NCI-H187 (cell line): ENCODE measurements at regions not wholly inside any gene's neighbourhood (a gene's known extent, or its start where the extent isn't known, plus 50 kb on each side); places are given as distances from the start of the nearest gene placed in this dataset.
"Not testable (repeated sequence)": the region's sequence is repeated elsewhere in the genome, so short reads cannot be mapped to it uniquely, and the experiment has no call there.

Experiments
- DNase-seq, 2 experiments: peaks; one replicate each; lab custom pipeline; 2025; lab: John Stamatoyannopoulos, UW

DNA sequence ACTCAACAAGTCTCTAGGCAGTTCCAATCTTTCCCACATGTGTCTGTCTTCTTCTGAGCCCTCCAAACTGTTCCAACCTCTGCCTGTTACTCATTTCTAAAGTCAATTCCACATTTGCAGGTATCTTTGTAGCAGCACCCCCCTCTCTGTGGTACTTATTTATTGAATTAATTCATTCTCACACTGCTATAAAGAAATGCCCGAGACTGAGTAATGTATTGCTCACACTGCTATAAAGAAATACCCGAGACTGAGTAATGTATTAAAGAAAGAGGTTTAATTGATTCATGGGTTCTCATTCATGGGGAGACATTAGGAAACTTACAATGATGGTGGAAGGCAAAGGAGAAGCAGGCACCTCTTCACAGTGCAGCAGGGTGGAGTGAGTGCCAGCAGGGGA lies 1413.8 kb downstream of the SI start:
- no peak for DNase-seq

- DNase-seq: no peak
Observed at GRCh38 chr3:163657088-163657487, 1421.2 kb downstream of the SI start.

DNA sequence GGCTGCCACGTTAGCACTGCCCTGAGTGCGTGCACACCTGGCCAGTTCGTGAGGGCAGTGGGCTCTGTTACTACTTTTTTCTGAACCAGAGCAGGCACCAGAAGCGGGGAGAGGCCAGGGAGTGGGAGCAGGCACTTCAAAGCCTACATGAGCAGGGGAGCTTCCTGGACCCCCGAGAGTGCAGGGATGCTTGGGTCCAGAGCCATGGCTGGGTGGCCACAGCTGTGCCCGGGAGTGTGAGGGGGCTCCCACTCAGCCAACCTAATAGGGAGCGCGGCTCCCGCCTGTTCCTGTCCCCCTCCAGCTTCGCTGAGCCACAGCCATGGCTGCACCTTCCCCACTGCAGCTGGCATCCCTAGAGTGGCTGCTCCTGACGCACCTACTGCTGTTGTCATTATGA lies 1423.3 kb downstream of the SI start:
- no peak for DNase-seq

DNA sequence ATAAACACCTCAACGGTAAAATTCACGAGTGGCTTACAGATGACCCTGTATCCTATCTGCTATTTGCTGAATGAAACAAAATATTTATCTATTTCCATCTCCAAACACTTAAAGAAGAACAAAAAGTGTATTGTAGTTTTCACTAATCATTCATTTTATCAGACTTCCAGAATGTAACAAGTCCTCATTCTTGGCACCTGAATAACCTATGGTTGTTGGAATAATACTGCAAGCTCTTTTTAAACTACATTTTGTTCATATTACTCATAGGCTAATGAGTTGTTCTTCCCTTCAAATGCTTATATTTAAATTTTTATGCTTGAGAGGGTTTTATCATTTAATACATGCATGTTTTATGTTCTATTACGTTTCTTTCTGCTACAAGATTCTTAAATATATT lies 1434.1 kb downstream of the SI start:
- DNase-seq: no peak

DNA sequence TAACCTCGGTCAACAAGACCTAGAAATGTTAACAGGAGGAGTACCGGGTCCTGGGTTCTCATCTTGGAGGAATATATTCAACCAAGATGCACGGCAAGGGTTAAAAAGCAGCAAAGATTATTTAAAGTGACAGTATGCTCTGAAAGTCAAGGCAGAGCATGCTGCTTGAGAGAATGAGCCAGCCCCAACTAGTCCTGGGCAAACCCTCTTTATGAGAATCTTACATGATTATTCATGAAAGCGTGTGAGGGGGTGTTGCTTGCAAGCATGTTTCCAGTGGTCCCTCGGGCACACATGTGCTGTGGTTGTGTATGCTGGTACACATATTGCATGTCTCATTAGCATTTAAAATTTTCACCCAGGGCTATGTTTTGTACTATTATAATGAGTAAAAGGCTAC lies 1445.6 kb downstream of the SI start:
- DNase-seq: no peak

- no peak for DNase-seq
Observed at GRCh38 chr3:163626753-163627152, 1451.5 kb downstream of the SI start.

- no peak for DNase-seq
Observed at GRCh38 chr3:163622384-163622783, 1455.9 kb downstream of the SI start.

GRCh38 chr3:163614886-163615285 lies 1463.4 kb downstream of the SI start:
- no peak for DNase-seq

DNA sequence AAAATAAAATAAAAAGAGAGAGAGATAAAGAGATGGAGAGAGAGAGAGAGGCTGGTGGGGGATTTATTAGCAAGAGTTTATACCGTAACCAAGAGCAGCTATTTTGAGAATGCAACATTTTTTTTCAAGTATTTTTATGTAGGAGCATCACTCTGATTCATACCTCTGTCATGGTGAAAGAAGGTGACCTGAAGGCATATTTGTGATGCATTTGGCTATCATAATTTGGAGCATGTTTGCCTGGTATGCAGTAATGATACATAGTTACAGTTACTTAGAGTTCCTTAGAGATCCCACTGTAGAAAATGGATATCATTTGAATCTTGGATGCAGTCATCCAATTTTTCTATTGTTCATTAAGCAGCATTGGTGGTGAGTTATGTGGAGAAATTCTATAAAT lies 1472.4 kb downstream of the SI start:
- DNase-seq: no peak

DNA sequence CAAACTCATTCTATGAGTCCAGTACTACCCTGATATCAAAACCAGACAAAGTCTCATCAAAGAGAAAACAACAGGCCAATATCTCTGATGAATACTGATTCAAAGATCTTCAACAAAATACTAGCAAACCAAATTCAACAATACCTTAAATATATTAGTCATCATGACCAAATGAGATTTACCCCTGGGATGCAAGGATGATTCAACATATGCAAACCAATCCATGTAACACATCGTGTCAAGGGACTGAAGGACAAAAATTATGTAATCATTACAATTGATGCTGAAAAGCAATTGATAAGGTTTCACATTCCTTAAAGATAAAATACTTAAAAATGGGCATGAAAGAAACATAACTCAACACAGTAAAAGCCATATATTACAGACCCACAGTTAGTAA lies 1476.9 kb downstream of the SI start:
- DNase-seq: no peak

DNA sequence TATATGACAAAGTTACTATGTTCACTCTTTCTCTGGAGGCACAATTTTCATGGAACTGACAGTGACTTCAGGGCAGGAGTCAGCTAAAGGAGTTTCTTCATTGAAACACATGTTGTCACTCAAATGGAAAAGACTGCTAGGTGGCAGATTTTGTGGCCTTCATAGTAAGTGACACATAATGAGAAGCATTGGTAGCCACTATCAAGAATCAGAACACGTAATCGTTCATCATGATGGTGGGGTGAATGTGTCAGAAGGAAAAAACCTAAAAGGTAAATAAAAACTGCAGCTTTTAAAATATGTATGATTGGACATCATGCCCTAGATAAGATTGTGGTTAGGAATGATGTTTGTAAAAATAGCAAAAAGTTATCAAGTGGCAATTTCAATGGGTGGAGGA lies 1491.0 kb downstream of the SI start:
- no peak for DNase-seq

GRCh38 chr3:163582967-163583366 lies 1495.3 kb downstream of the SI start:
- no peak for DNase-seq

DNA sequence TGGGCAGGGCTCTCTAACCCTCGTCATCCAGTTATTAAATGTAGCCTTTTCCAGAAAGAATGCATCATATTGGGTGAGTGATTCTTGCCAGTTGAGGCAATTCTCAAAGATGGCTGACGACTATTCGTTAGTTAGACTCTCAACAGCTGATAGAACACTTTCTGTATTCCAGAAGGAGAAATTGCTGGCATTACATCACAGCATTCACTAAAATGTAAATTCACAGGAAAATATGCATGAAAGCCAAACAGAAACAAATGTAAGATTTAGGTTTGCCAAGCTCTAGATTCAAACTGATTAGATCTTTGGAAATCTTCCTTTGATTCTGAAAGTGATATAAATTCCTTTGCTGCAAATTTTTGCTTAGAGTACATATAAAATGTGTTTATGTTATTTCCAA lies 1501.0 kb downstream of the SI start:
- DNase-seq: no peak

GRCh38 chr3:163576314-163576713 lies 1502.0 kb downstream of the SI start:
- no peak for DNase-seq

DNA sequence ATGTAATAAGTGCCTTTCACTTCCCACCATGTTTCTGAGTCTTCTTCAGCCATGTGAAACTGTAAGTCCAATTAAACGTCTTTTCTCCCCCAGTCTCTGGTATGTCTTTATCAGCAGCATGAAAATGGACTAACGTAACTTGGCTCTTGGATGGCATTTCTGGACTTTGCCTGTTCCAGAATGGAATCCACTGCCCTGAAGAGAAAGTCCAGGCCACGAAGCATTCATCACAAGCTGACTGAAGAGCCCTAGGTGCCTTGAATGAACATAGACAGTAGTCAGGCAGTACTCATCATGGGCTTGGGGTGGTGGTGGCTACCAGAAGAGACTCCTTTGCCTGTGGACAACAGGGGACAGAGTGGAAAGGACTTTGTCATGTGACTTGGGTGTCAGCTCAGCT lies 1505.0 kb downstream of the SI start:
- DNase-seq: no peak

DNA sequence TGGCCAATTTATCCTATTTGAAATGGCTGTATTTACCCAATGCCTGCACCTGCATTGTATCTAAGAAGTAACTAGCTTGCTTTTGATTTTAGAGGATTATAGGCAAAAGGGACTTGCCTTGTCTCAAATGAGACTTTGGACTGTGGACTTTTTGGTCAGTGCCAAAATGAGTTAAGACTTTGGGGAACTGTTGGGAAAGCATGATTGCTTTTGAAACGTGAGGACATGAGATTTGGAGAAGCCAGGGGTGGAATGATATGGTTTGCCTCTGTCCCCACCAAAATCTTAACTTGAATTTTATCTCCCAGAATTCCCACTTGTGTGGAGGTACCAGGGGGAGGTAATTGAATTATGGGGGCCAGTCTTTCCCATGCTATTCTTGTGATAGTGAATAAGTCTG lies 1505.4 kb downstream of the SI start:
- no peak for DNase-seq

DNA sequence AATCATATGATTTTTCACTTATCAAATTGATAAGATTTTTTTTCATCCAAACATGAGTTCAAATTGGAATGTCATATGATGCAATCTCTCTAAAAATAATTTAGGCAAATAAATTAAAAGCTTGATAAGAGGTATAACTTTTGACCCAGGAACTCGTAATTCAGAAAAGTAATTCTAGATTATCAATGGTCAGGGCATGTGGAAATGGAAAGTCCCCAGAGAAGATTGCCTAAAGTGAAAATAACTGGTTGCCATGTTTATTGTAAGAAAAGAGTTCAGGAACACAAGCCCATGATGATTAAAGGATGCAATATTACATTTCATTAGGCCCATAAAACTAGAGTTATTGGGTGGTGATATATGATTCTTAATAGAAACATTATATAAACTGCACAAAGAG lies 1514.8 kb downstream of the SI start:
- DNase-seq: no peak

DNA sequence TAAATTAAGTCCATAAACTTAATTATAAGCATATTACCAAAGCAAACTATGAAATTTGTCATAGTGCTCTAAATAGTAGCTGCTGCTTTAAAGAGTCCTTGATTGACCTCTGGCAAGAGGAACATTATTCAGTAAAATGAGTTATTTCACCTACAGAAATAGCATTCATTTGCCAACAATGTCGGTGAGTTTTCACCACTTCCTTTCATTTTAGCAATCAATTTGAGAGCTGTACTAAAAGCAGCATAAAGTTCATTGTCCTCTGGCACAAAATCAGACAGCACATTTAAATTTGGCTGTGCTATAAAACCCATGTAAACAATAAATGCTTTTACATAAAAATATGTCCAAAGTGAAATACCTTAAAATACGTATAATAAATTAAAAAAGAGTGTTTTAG lies 1515.7 kb downstream of the SI start:
- no peak for DNase-seq

DNA sequence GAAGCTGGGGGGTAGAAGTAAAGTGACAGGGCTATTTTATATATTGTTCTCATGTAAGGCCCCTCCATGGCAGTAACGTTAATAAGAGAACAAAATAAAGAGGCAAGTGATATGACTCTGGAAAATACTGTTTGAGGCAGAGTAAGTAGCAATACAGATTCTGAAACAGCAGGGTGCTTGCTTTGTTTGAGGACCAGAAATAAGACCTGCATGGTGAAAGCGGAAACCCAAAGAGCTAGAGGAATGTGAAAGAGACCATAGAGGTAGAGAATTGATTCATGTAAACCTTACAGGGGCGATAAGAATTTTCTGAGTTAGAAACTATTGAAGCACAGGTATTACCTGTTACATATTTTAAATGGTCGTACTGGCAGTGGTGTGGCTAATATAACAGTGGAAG lies 1517.1 kb downstream of the SI start:
- no peak for DNase-seq

- DNase-seq: no peak
Observed at GRCh38 chr3:163560459-163560858, 1517.8 kb downstream of the SI start.

DNA sequence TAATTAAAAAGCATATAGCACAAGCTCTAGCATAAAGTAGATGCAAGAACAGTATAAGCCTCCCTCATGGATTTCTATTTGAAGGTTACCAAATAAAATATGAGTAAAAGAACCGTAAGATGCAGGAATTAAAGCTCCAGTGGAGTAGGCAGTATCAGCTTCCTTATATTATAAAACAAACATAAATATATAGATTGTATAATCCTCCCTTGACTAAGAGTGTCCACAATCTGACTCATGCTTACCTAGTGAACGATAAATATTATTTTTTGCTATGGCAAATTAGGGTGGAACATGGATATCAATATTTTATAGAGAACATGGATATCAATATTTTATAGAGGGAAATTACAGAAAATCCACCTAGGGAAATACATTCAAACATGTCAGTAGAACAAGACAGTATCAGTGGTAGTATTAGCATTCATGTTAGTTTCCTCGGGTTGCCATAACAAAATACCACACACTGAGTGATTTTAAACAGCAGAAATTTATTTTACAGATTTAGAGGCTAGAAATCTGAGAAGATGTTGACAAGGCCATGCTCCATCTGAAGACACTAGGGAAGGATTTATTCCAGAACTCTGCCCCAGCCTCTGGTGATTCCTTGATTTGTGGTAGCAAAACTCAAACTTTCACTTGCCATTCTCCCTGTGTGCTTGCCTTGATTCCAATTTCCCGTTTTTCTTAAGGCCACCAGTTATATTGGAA lies 1521.3 kb downstream of the SI start:
- no peak for DNase-seq

DNA sequence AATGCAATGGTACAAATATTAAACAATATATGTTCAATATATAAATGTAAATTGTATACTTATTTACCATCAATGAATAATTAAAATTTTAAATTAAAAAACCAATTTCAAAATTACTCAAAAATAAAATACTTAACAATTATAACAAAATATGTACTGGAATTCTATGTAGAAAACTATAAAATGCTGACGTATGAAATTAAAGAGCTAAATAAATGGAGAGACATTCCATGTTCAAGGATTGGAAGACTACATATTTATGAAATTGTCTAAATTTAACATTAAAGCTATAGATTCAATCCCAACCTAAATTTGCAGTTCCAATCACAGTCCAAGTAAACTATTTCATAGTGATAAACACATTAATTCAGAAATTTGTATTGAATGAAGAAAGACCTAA lies 1522.4 kb downstream of the SI start:
- DNase-seq: no peak

DNA sequence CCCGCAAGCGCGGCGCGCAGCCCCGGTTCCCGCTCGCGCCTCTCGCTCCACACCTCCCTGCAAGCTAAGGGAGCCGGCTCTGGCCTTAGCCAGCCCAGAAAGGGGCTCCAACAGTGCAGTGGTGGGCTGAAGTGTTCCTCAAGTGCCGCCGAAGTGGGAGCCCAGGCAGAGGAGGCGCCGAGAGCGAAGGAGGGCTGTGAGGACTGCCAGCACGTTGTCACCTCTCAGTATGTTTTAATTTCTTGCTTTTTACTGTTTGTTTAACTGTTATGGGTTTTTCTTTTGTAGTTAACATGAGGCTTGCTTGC lies 1525.7 kb downstream of the SI start:
- DNase-seq: no peak

GRCh38 chr3:163551915-163552658 lies 1526.2 kb downstream of the SI start:
- DNase-seq: not testable (repeated sequence)
